GM21576 (cell line): ENCODE measurements at regions not wholly inside any gene's neighbourhood (a gene's known extent, or its start where the extent isn't known, plus 50 kb on each side); places are given as distances from the start of the nearest gene placed in this dataset.

ENCODE experiments used
- ATAC-seq: cut with Tn5 transposase; IDR thresholded peaks from one replicate; pipeline ENCODE4 v1.9.1; 2021; ENCODE audit warnings: mild to moderate bottlenecking, moderate library complexity; ENCODE audit not compliant: unreplicated experiment

DNA sequence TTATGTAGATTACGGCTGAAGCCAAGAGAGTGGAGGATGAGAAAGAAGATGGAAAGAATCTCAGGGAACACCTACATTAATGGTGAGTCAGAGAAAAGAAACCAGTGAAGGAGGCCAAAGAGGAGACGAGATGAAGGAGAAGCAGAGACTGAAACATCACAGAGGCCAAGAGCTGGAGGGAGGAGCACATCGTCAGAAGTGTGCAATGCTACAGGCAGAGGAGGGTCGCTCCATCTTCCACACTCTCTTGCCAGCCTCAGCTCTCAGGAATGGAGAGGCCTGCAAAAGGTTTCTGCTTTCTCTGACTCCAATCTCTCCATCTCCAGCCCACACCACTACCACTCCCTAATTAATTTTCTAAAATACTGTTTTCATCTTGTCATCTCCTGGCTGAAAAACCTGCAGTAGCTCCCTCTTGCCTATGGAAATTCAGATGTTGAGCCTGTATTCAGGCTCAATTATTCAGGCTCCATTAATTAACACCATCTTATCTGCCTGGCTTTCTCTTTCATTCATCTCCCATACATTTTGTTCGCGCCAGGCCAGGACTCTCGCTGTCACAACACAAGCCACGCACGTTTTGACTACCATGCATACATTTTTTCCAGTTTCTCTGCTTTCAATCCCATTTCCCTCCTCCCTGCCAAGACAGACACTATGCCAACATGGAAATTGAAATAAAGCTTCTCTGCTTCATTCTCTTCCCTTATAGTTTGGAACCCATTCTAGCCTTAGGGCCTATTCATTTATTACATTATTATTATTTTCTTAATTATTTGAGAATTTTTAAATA is 165.8 kb downstream of the INHBA start:
- no peak for ATAC-seq

DNA sequence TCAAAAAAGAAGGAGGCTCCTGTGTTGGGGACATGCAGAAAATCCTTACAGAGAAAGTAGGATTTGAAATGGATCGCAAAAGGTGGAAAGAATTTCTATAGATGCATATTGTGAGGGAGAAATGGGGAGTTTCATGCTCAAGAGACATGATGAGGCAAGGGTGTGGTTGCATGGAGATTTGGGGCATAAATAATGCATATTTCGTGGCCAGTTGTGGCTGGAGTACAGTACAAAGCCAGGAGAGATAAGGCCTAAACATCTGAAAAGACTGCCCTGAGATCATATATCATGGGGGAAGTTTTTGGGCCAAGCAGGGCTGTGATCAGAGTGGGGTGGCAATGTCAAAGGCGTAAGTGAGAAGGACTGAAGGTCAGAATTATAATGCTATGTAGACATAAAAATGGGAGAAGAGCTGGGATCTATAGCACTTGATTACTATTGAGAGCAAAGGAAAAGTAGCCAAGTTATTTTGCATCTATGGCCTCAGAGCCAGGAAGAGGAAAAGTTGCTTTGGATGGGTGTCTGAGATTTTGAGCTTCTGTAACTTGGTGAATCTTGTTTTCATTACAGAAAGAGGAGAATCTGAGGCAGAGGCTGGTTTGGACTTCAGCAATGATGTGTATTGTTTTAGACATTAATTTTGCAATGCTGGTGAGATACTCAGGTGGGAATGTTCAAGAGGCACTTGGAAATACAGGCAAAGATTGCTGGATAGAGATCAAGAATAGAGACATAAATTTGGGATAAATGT is 166.6 kb downstream of the INHBA start:
- no peak for ATAC-seq

DNA sequence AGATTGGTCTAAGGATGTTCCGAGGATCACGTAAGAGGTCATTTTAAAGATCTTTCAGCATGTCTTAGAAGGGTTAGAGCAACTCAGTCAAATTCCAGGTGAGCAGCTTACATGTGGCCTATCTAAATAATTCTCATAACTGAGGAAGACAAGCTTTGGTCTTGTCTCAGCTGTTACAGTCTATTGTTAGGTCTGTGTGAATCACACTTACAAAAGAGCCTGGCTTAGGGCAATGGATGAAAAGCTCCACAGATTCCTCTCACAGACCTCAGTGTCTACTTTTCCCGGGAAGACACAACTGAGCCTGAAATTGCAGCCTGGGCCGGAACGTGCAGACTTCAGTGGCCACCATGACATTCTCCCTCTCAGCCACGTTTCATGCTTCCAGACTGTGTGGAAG is 173.1 kb downstream of the INHBA start:
- ATAC-seq, result no peak

DNA sequence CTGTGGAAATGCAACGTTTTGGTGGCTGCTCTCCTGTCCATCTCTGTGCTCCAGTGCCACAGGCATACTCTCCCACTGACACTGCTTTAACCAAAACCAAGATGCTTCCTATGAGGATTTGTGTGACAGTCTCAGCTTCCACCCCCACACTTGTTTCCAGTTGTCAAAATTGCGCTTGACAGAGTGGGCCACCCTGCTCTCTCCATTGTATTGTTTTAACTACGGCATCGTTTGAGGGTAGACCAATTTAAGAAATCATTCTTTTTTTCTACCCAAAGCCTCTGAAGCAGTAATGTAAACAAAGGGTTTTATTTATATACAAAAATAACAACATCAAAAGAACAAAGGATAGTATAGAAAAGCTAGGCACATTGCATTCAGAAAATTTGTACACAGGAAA is 178.0 kb downstream of the INHBA start:
- no peak for ATAC-seq

DNA sequence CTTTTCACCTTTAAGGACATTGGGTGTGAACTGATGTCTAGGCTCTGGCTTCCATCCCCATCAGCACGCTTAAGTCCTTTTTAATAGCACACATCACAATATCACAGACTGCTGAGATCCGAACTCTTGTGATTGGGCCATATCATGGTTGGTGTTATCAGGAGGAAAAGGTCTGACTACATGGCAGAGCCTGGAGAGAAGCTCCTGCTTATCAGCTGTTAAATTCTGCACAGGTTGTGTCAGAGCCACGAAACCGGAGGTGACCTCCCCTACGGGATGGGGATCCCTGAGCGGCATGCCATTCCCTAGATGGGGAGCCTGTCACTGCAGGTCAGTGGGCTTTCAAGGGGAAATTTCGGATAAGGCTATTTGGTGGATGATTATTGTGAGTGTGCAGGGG is 182.4 kb downstream of the INHBA start:
- no peak for ATAC-seq

DNA sequence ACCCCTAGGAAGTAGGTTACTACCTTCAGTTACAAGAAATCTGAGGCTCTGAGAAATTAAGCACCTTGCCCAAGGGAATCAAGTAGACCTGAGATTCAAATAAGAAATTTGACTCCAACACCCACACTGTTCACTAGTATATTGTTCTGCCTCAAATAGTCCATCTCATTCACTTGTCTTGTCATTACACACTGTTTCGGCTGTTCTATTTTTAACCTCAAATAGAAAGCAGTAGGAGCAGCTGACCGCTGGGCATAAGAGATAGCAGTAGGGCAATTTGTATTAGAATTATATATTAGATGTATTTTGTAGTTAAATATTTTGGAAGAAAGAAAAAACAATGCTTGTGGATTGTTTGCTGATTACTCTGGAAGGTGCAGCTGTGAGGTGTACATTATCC is 185.1 kb downstream of the INHBA start:
- ATAC-seq, result no peak

DNA sequence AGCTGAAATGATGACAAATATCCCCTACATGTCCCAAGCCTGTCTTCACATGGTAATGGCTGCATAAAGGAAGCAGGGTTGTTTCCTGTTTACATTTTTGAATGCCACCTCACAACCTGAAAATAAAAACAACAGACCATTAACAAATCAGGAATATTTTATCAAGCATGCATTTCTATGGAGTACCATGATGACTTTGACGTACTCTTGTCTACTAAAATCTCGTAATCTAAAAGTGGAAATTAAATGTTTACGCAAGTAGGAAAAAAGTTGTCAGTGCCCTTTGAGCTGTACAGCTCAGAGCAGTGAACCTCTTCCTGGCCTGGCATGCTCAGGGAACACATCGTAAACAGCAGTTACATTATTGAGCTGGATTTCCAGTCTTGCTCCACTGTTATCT is 194.1 kb downstream of the INHBA start:
- ATAC-seq, result no peak

DNA sequence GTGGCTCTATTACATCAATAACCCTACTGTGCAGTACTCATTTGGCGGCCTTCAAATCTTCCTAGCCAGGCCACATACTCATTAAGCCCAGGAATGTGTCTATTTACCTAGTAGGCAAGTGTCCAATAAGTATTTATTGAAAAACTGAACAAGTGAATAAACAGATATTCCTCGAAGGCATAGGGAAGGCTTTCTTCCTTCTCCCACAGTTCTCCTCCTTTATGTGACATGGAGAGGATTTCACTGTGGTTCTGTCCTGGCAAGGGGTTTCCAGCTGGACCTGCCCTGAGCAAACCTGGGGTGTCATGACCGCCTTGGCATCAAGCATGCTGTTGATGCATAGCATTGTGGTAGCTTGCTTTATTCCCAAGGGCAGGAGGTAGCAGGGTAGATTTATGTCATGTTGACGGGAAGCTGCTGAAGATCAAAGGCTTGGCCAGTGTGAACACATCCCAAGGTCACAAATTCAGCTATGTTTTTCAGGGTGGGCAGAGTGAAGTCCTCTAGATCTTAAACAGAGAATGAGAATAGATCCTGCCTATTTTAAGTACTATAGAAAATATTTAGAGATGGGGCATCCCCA is 195.1 kb downstream of the INHBA start:
- ATAC-seq, result no peak

DNA sequence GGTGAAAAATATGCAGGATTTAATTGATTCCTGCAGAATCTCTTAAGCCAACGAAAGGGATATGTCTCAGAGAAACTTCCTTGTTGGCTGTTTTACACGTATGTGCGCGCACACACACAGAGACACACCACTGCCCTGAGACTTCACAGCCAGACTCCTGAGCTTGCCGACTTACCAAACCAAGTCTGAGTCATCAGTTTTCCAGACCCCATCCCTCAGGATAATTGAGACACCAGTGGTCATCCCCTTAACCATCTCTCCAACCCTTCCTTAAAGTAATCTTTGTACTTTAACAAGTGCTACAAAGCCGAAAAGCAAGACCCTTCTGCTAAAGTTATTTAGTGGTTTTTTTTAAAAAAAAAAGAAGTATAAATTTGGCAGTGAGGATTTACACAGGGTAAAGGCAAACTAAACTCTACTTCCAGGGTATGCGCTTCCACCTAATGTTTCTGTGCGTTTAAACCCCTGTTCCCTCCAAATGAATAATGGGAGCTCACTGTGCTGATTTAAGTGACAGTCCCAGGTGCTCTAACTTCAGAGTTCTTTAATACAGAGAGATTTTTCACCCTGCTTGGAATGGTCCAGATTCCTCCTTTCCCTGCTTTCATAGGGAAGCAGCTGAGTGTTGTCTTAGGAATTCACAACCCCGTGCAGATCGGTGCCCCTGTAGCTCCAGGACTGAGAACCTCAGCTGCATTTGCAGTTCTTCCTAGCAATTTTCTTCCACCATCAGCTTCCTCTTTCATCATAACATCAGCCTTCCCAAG is 198.5 kb downstream of the INHBA start:
- no peak for ATAC-seq

DNA sequence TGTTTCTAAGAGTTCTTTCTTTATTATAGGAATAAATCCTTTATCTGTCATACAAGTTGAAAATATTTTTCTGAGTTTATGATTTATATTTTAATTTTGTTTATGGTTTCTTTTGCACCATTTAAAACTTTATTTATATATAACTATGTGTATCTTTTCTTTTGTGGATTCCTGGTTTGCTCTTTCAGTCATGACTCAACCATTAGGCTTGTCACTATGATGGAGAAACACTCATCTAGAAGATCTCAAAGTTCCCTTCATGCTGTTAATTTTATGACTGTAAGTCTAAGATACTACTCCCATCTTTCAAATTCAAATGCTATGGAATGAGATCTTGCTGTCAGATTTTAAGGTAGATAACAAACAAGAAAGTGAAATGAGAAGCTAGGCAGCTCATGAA is 199.5 kb downstream of the INHBA start:
- no peak for ATAC-seq

DNA sequence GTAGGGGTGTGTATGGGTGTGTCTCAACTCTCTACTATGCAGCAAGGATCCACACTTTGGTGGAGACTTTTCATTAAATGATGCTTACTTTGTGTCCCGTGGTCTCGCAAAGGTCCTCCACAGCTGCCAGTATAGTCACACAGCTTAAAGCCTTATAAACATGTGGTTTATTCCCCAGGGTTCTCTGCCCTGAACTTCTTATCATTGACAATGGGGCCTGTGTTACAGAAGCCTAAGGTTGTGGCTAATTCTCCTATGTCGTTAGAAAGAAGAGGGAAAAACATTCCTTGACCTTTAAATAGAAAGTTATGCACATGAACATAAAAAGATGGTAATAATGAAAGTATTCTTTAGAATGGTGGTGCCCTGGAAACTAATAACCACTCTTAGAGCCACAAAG is 201.4 kb downstream of the INHBA start:
- no peak for ATAC-seq

DNA sequence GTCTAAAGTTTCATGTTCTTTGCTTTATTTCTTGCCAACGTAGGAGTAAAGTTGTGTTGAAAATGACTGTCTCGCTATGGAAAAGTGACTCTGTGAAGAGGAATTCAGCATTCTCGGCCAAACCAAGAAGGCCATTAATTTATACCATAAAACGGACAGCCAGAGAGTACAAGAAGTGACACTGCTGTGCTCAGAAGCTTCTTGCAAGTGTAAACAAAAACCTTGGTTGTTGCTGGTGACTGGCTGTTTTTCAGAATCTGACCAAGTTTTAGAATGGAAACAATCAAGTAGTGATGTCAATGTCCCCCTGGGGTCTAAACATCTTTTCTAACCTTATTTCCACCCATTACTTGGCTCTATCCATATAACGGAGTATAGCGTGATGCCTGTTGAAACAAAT is 201.9 kb downstream of the INHBA start:
- ATAC-seq, result no peak

DNA sequence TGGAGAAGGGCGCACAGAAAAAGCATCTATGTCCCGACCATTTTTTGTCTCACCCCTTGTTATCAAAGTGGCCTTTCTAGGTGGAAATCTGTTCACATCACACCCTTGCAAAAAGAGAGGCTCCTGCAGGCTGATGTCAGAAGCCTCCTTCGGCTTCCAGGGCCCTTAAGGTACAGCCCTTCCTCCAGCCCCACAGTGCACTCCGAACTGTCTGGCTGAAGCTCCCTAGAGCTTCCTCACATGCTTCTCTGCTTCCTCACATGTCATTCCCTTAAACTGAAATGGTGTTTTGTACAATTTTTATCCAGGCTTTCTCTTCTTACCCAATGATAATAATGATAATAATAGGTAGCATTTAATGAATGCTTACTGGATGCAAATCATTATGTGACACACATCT is 210.3 kb downstream of the INHBA start:
- no peak for ATAC-seq

DNA sequence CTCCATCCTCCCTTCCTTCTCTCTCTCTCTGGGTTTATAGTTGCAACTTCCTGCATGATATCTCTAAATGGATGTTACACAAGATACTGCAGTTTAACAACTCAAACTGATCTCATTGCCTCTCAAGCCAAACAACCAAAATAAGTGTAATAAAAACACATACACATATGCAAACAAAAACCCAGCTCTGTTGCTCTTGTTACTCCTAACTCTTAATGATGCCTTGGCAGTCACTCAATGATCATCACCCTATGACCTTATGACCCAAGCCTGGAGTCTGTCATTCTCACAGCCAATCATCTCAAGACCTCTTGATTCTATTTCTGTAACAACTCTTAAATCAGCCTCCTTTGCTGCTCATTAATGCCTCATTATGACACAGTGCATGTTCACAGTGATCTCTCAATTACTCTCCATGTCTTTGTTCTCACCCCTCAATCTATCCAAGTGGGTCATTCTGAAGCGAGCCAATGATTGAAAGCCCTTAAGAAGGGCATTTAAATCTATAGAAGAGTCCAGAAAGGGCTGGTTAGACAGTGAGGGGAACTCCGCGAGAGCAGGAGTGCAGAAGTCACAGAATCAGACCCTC is 210.9 kb downstream of the INHBA start:
- no peak for ATAC-seq

DNA sequence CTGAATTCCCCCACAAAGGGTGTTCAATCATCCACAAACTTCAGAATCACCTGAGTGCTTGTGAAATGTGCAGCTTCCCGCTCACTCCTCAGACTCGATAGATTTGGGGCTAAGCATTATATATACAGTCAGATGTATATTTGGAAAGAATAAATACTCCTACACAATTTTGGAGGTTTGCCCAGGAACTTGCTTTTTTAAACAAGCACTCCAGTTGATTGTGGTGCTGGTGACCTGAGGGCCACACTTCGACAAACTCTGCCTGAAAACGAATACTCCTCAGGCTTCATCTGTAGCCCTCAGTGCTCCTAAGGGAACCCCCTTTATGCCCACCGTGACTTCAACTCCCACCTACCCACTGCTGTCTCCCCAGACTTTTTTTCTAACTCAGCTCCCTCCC is 211.6 kb downstream of the INHBA start:
- ATAC-seq, result no peak

DNA sequence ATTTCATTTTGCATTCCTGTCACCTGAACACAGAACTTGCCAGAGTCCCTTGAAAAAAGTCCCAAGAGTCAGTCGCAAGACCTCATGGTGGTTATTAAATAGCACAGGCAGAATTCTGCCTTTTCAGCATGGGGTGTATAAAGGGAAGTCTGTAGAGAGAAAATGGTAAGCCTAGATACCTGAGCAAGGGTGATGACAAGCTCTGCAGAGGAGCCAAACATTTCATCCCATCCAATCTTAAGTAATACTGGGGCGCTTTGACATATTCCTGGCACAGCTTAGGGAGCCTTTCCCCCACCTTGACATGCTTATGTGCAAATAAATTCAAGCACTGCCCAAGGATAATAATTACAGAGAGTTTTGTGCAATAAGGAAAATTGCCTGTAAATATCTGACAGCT is 213.0 kb downstream of the INHBA start:
- no peak for ATAC-seq

DNA sequence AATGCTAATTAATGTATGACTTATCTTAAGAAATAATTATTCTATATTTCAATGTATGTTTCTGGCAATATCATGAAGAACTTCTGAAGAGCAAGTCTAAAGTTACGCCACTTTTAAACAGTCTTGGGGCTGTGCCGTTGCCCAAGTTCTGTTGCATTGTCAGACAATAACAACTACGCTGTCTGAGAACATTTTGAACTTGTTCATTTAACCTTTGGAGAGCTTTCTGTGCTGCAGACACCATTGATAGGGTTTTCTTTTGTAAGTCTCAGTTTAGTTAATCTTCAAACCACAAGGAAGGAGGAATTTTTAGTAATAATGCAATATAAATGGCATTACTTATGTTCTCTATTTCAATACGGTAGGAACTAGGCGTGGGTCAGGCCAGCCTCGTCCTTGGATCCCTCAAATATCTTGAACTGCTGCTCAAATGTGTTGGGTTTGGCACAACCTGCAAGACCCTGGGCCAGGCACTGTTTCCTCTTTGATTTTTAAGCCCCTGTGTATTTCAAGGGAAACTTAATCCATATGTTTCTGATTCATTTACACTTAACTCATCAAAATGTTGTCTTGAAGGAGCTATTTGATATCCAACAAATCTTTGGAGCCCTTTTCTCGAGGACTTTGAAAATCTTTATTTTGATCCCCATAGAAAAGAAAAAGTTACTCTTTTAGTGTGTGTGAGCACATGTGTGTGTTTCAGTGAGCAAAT is 215.5 kb downstream of the INHBA start:
- ATAC-seq, result no peak

DNA sequence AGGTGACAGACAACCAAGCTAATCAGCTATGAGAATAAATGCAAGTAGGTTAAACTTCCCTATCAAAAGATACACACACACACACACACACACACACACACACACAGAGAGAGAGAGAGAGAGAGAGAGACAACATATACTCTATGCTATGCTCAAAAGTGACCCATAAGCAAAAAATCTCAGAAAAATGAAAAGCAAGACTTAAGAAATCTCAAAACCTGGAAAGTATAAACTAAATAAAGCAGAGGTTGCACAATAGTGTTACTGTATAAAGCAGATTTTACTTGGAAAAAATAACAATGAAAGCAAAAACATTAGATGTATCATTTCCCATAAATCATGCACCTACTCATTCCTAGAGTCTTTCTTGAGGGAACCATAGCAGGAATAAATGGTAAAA is 221.5 kb downstream of the INHBA start:
- ATAC-seq, result no peak

DNA sequence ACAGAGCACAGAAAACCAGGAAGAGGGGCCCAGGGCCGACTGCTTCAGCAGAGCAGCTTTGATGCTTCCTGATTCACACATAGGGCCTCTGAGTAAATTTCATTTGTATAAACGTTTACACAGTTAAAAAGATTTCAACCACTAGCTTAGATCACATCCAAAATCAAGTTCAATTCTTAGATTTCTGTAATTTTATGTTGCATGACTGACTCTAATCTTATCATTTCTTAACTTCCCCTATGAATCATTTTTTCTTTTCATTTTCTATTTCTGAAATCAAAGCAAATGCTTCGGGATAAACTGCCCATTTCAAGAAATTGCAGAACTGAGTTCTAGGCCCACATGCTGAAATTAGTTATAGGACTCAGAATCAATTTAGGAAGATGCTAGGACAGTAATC is 224.7 kb downstream of the INHBA start:
- ATAC-seq, result no peak

DNA sequence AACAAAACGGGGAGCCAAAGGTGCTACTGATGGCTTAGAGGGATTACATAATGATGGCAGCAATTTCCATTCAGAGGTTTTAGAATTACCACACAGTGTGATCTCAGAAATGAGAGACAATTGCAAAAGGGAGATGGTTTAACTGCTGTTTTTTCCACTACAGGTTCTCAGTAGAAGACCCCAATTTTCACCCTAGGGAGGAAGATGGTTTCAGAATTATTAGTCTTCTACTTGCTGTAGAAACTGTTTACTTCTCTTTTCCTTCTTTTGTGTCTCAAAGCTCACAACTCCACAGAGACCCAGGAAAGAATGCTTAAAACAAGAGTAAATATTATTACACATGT is 226.5 kb downstream of the INHBA start:
- no peak for ATAC-seq
